Keratinocyte (primary cell): ENCODE measurements at regions not wholly inside any gene's neighbourhood (a gene's known extent, or its start where the extent isn't known, plus 50 kb on each side); places are given as distances from the start of the nearest gene placed in this dataset.

ENCODE experiments used
- DNase-seq: peaks from one replicate; pipeline ENCODE4 v3.0.0-alpha.2; 2011; ENCODE audit warnings: low read depth, missing footprints, low spot score
- FAIRE-seq: peaks from 2 replicates; lab custom pipeline; 2011; peaks lifted over from hg19 to GRCh38; lab: Jason Lieb, UNC
- H2AFZ ChIP-seq: 2 replicates; pipeline ENCODE4 v1.6.0; 2012; ENCODE audit warnings: low read length, control low read depth, inconsistent platforms; ENCODE audit not compliant: control insufficient read depth
- H3K27ac ChIP-seq: 2 replicates; pipeline ENCODE4 v1.5.1; 2011; ENCODE audit warnings: low read length; ENCODE audit not compliant: control insufficient read depth, insufficient read depth
- H3K27me3 ChIP-seq: 3 replicates; pipeline ENCODE4 v1.6.0; 2011; ENCODE audit warnings: low read length; ENCODE audit not compliant: control insufficient read depth, insufficient read depth; ENCODE audit errors: extremely low read depth
- H3K36me3 ChIP-seq, 2 experiments: 2 replicates in 1 of 2; 3 replicates in 1 of 2; pipeline ENCODE4 v1.5.1; 2011; ENCODE audit warnings: low read length in 2 of 2, mild to moderate bottlenecking in 1 of 2; ENCODE audit not compliant: control insufficient read depth in 2 of 2, insufficient read depth in 2 of 2; ENCODE audit errors: extremely low read depth in 1 of 2
- H3K4me1 ChIP-seq: 3 replicates; pipeline ENCODE4 v1.5.1; 2011; ENCODE audit warnings: low read length; ENCODE audit not compliant: control insufficient read depth, insufficient read depth; ENCODE audit errors: extremely low read depth
- H3K4me2 ChIP-seq: 3 replicates; pipeline ENCODE4 v1.6.0; 2011; ENCODE audit warnings: low read depth, low read length; ENCODE audit not compliant: control insufficient read depth, insufficient read depth; ENCODE audit errors: extremely low read depth
- H3K4me3 ChIP-seq, 3 experiments: fragments of 200-600 bp in 1 of 3; sonication (generic) in 1 of 3; 2 replicates in 2 of 3; 3 replicates in 1 of 3; pipeline ENCODE4 v1.5.1; 2011 to 2016; ENCODE audit warnings: low read length in 3 of 3, mild to moderate bottlenecking in 3 of 3, control low read depth in 2 of 3, inconsistent platforms in 1 of 3, low read depth in 1 of 3, mixed read lengths in 1 of 3, mixed run types in 1 of 3, moderate library complexity in 1 of 3; ENCODE audit not compliant: control insufficient read depth in 2 of 3, insufficient read depth in 2 of 3; ENCODE audit errors: extremely low read depth in 1 of 3
- H3K79me2 ChIP-seq: 2 replicates; pipeline ENCODE4 v1.6.0; 2012; ENCODE audit warnings: low read length; ENCODE audit not compliant: control insufficient read depth, insufficient read depth
- H3K9ac ChIP-seq: 3 replicates; pipeline ENCODE4 v1.6.0; 2011; ENCODE audit warnings: low read length; ENCODE audit not compliant: control insufficient read depth, insufficient read depth; ENCODE audit errors: extremely low read depth
- H3K9me1 ChIP-seq: 3 replicates; pipeline ENCODE4 v1.6.0; 2011; ENCODE audit warnings: low read length; ENCODE audit not compliant: control insufficient read depth, insufficient read depth; ENCODE audit errors: extremely low read depth
- H3K9me3 ChIP-seq: 2 replicates; pipeline ENCODE4 v1.5.1; 2012; ENCODE audit warnings: low read depth, low read length; ENCODE audit not compliant: control insufficient read depth
- H4K20me1 ChIP-seq: 3 replicates; pipeline ENCODE4 v1.6.0; 2011; ENCODE audit warnings: low read length; ENCODE audit not compliant: control insufficient read depth, insufficient read depth; ENCODE audit errors: extremely low read depth
- EZH2 ChIP-seq: IDR thresholded peaks from one replicate; pipeline ENCODE4 v1.6.1; 2012; ENCODE audit warnings: inconsistent platforms, mild to moderate bottlenecking, low read length, moderate library complexity
- dilution Hi-C: fragments of 300-500 bp; cut with MboI; formaldehyde crosslinking; loops from one replicate; pipeline ENCODE4 v1.7.0; 2020; ENCODE audit warnings: low sequenced_read_pairs; ENCODE audit not compliant: extremely low pct_ligation_motif_present
- TF ChIP-seq, protein P1 (sequence below), 3 experiments: IDR thresholded peaks in 1 of 3; conservative IDR thresholded peaks in 1 of 3; optimal IDR thresholded peaks in 1 of 3; 2 replicates in 2 of 3; 3 replicates in 1 of 3; pipeline versions ENCODE3 to v1.5.1; 2011; ENCODE audit warnings: low read length in 3 of 3, mild to moderate bottlenecking in 3 of 3, moderate library complexity in 2 of 3, control low read depth in 1 of 3, inconsistent platforms in 1 of 3; ENCODE audit not compliant: insufficient read depth in 2 of 3; ENCODE audit errors: extremely low read depth in 1 of 3

DNA sequence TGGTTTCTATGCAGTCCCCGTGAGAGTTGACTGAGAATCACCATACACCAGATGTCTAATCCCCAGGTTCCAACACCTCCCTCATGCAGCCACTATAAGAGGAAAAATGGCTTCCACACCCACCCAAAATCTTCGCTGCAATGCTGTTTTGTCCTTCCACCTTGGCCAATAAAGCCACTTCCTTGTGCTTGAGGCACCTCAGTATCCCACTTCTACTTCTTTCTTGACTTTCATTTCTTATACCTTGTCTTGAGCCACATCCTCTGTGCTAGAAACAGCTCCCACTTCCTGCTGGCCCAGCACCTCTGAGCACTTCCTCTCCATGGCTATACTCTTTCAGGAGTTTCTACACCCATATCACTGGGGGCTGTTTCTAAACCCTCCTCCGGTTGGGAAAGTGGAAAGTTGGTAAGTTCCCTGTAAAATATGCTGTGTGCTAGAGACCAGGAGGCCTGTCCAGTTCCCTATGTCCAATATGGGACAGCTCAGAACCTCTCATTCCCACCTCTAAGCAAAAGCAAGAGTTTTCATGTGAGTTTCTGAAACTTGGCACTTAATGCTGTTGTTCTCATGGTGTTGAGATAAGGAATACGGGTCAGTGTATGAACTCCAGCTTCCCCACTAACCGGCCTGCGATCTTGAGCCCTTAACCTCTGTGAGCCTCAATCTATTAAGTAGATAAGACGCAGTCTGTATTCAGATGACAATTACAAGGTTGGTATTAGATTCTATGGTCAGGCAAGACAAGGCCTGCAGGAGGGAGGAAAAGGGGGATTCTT is 209.1 kb upstream of the ID2 start:
- Histone ChIP-seq H2AFZ (no peak overlapping the region), H3K4me1 (no peaks in the 10 kb centered on the region), H3K9me3 (no peaks in the 10 kb centered on the region), H3K36me3 (no peaks in the 10 kb centered on the region), H3K4me2 (no peak overlapping the region), H3K4me3 (no peak overlapping the region), H3K9ac (no peak overlapping the region), H4K20me1 (no peaks in the 10 kb centered on the region), H3K27me3 (no peaks in the 10 kb centered on the region), H3K79me2 (no peaks in the 10 kb centered on the region), H3K9me1 (no peaks in the 10 kb centered on the region), H3K27ac (no peak overlapping the region)
- FAIRE-seq, result no peak
- TF ChIP-seq, protein P1, sequence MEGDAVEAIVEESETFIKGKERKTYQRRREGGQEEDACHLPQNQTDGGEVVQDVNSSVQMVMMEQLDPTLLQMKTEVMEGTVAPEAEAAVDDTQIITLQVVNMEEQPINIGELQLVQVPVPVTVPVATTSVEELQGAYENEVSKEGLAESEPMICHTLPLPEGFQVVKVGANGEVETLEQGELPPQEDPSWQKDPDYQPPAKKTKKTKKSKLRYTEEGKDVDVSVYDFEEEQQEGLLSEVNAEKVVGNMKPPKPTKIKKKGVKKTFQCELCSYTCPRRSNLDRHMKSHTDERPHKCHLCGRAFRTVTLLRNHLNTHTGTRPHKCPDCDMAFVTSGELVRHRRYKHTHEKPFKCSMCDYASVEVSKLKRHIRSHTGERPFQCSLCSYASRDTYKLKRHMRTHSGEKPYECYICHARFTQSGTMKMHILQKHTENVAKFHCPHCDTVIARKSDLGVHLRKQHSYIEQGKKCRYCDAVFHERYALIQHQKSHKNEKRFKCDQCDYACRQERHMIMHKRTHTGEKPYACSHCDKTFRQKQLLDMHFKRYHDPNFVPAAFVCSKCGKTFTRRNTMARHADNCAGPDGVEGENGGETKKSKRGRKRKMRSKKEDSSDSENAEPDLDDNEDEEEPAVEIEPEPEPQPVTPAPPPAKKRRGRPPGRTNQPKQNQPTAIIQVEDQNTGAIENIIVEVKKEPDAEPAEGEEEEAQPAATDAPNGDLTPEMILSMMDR (optimal IDR thresholded peaks at IDR 0.05 in 1 of 3, IDR thresholded peaks at IDR 0.05 in 1 of 3, conservative IDR thresholded peaks at IDR 0.05 in 1 of 3; ENCODE audit: extremely low read depth in 1 of 3, insufficient read depth in 2 of 3, low read length in 3 of 3), result no peak
- no peak for TF ChIP-seq EZH2
- dilution Hi-C loops, result no loop called here
- DNase-seq, result no peak

DNA sequence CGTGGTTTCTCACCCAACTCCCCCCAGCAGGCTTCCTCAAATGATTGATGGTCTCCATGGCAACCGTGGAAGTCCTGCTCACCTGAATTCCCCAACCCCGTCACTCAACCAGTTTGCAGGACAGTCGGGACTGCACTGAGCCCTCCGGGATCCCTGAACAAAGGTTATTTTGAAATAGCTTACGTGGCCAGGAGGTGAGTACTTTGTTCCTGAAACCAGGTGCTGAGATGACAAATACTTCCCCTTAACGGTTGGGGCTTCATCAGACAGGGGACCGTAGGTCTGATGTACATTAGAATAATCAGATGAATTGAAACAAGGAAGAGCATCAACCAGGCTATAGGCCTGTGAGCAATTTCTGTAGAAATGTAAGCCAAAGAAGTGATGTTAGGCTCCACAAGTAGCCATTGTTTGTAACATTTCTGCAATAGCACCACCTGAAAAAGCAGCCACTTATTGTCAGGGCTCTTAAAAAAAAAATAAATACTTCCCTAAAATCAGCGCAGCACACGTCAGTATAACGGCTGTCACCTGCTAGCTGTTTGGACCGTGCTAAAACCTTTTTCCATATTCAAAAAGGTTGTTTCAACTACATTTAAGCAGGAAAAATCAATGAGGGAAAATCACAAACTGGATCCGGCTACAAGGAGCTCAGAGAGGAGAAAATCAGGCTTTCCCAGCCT is 206.4 kb upstream of the ID2 start:
- DNase-seq (no peak), FAIRE-seq (no peak)
- TF ChIP-seq, protein P1 (optimal IDR thresholded peaks at IDR 0.05 in 1 of 3, IDR thresholded peaks at IDR 0.05 in 1 of 3, conservative IDR thresholded peaks at IDR 0.05 in 1 of 3; ENCODE audit: extremely low read depth in 1 of 3, insufficient read depth in 2 of 3, low read length in 3 of 3), result no peak
- no peak for TF ChIP-seq EZH2
- no peaks in the 10 kb centered on the region for H3K9me3 ChIP-seq
- dilution Hi-C loops, result no loop called here
- no peaks in the 10 kb centered on the region for H3K9me1 ChIP-seq
- no peaks in the 10 kb centered on the region for H3K27me3 ChIP-seq
- no peak overlapping the region for H3K9ac ChIP-seq
- no peak overlapping the region for H3K27ac ChIP-seq
- H4K20me1 ChIP-seq, result no peaks in the 10 kb centered on the region
- no peak overlapping the region for H3K4me3 ChIP-seq
- no peaks in the 10 kb centered on the region for H3K36me3 ChIP-seq
- no peaks in the 10 kb centered on the region for H3K79me2 ChIP-seq
- H2AFZ ChIP-seq, result no peak overlapping the region
- no peak overlapping the region for H3K4me2 ChIP-seq
- H3K4me1 ChIP-seq, result no peaks in the 10 kb centered on the region
